Upper lobe of right lung (tissue), 1 donor: ENCODE measurements at regions not wholly inside any gene's neighbourhood (a gene's known extent, or its start where the extent isn't known, plus 50 kb on each side); places are given as distances from the start of the nearest gene placed in this dataset.

Experiments used
- ATAC-seq: fragments of 200-7000 bp; cut with Tn5 transposase; one replicate; pipeline ENCODE4 v1.9.1; 2020; ENCODE audit warnings: mild to moderate bottlenecking, moderate library complexity
- DNase-seq: peaks from one replicate; pipeline ENCODE4 v3.0.0-alpha.2; 2020
- H3K27ac ChIP-seq: fragments of 200-600 bp; one replicate; pipeline ENCODE4 v1.8.0; 2022
- H3K27me3 ChIP-seq: fragments of 200-600 bp; one replicate; pipeline ENCODE4 v1.8.0; 2022; ENCODE audit warnings: mild to moderate bottlenecking
- H3K36me3 ChIP-seq: fragments of 200-600 bp; one replicate; pipeline ENCODE4 v1.8.0; 2022
- H3K4me1 ChIP-seq: fragments of 200-600 bp; one replicate; pipeline ENCODE4 v1.8.0; 2022
- H3K4me3 ChIP-seq: fragments of 200-600 bp; one replicate; pipeline ENCODE4 v1.8.0; 2022; ENCODE audit warnings: mild to moderate bottlenecking
- H3K9me3 ChIP-seq: fragments of 200-600 bp; one replicate; pipeline ENCODE4 v1.8.0; 2022
- CTCF ChIP-seq: fragments of 200-600 bp; IDR thresholded peaks from one replicate; pipeline ENCODE4 v1.8.0; 2022; ENCODE audit warnings: antibody characterized with exemption
- intact Hi-C: fragments of 100-400 bp; cut with DNase I; formaldehyde crosslinking; loops from one replicate; pipeline ENCODE4 v1.11.0; 2022
- donor health status: DM: no; HTN: yes; CAD: no; lungs with severe emphysema.

DNA sequence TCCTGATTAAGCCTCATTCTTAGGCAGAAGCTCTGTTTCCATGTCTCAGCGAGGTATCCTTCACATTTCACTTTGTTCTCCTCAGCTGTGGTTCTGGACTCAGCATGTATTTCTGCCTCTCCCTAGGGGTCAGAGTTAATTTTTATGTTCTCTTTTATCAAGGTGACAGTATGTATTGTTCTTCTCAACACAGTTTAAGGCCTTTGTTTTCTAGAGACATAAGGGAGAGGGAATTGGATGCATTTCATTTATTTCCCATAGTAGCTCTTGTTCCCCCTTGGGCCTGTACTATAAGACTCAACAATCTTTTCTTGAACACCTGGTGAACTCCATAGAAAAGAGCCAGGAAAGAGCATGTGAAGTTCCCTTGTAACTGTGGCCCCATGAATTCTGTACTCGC is 214.3 kb downstream of the ZWINT start:
- no peaks in the 10 kb centered on the region for H3K9me3 ChIP-seq
- H3K27me3 ChIP-seq = no peaks in the 10 kb centered on the region
- intact Hi-C loops = no loop called here
- no peaks in the 10 kb centered on the region for H3K36me3 ChIP-seq
- DNase-seq (no peak), ATAC-seq (no peak)
- H3K27ac ChIP-seq = no peak overlapping the region
- H3K4me3 ChIP-seq = no peak overlapping the region
- no peaks in the 10 kb centered on the region for H3K4me1 ChIP-seq
- no peak for TF ChIP-seq CTCF

DNA sequence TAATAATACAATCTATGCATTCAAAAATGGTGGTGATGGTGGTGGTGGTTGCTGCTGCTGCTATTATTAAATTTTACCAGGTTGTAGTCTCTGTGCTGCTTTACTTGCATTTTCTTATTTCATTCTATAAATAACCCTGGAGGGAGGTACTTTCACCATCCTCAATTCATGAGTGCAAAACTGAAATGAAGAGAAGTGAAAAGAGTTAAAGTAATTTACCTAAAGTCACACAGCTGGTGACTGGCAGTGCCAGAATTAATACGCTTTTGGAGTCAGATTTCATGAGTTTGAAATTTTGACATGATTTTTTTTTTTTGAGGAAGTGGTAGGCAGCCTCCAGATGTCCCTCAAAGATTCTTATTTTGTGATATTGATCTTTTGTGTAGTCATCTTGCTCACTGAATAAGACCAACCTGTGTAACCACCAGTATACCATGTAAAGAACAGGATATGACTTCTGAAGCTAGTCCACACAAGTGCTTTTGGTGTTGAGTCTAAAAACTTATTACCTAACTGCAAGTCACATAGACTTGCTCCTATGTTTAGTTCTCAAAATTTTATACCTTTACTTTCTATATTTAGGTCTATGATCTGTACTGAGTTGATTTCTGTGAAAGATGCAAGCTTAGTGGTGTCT is 218.8 kb downstream of the ZWINT start:
- intact Hi-C loops = no loop called here
- no peak for ATAC-seq

GRCh38 chr10:56139405-56139804 is 221.7 kb downstream of the ZWINT start:
- Histone ChIP-seq H3K4me1 (no peaks in the 10 kb centered on the region), H3K27ac (no peak overlapping the region), H3K4me3 (no peak overlapping the region), H3K9me3 (no peaks in the 10 kb centered on the region), H3K36me3 (no peaks in the 10 kb centered on the region), H3K27me3 (no peaks in the 10 kb centered on the region)
- no peak for TF ChIP-seq CTCF
- intact Hi-C loops = no loop called here
- no peak for ATAC-seq
- DNase-seq = no peak

More for the DNA sequence above, 218.8 kb downstream of the ZWINT start:
- Histone ChIP-seq H3K36me3 (no peaks in the 10 kb centered on the region), H3K27ac (no peak overlapping the region), H3K4me3 (no peak overlapping the region), H3K9me3 (no peaks in the 10 kb centered on the region), H3K4me1 (no peaks in the 10 kb centered on the region), H3K27me3 (no peaks in the 10 kb centered on the region)
- no peak for TF ChIP-seq CTCF
- no peak for DNase-seq

DNA sequence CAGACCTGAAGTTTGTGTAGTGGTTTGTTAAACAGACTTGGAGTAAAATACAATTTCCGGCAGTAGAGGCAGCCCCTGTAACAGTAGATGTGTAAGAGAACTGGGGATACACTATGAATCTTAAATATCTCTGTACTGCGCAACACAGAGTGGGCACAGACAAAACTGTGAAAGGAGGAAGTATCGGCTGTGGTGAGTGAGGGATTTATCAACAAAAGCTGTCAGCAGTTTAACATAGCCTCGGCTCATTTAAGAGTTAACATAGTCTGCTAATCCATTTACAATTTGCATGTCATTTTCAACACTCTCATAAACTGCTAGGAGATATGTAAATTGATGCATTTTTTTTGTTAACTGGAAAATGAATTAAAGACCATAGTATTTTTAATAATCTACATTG is 225.2 kb downstream of the ZWINT start:
- Histone ChIP-seq H3K4me3 (no peak overlapping the region), H3K27ac (no peak overlapping the region), H3K27me3 (no peaks in the 10 kb centered on the region), H3K9me3 (no peaks in the 10 kb centered on the region), H3K4me1 (no peaks in the 10 kb centered on the region), H3K36me3 (no peaks in the 10 kb centered on the region)
- no peak for TF ChIP-seq CTCF
- no peak for ATAC-seq
- DNase-seq = no peak
- intact Hi-C loops = no loop called here

GRCh38 chr10:56123247-56123646 is 237.8 kb downstream of the ZWINT start:
- Histone ChIP-seq H3K27ac (no peak overlapping the region), H3K36me3 (no peaks in the 10 kb centered on the region), H3K4me1 (no peaks in the 10 kb centered on the region), H3K27me3 (no peaks in the 10 kb centered on the region), H3K9me3 (no peaks in the 10 kb centered on the region), H3K4me3 (no peak overlapping the region)
- ATAC-seq = no peak
- DNase-seq = no peak
- intact Hi-C loops = no loop called here
- TF ChIP-seq CTCF = no peak

- no peak for ATAC-seq
- TF ChIP-seq CTCF = no peak
- no peaks in the 10 kb centered on the region for H3K4me1 ChIP-seq
- no peaks in the 10 kb centered on the region for H3K9me3 ChIP-seq
- no peak overlapping the region for H3K4me3 ChIP-seq
- no peak overlapping the region for H3K27ac ChIP-seq
- DNase-seq = no peak
- intact Hi-C loops = no loop called here
- no peaks in the 10 kb centered on the region for H3K36me3 ChIP-seq
- H3K27me3 ChIP-seq = no peaks in the 10 kb centered on the region
These were observed 244.4 kb downstream of the ZWINT start for GRCh38 chr10:56116684-56117083.
